AG08395 (cell line): ENCODE measurements at regions not wholly inside any gene's neighbourhood (a gene's known extent, or its start where the extent isn't known, plus 50 kb on each side); places are given as distances from the start of the nearest gene placed in this dataset.

Source experiments
- DNase-seq: peaks from one replicate; pipeline ENCODE4 v3.0.0; 2012; ENCODE audit warnings: mixed read lengths, low spot score

DNA sequence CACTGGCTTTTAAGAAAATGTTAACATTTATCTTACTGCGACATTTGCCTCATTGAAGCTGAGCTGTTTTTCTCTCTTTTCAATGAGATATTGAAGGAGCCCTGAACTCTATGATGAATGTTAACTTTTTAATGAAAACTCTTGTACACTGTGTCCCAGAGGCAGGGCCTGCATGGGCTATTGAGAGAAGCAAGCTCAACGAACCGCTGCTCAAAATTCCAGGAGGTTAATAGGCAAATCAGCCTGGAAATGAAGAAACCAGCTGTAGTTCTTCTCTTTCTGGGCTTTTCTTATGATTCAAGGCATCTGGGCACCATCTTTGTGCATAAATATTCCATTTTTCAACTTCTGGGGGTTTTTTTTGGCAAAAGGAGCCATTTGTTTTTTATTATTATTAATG is 168.4 kb upstream of the NPVF start:
- DNase-seq, result no peak

- DNase-seq, result no peak
Measured at GRCh38 chr7:25398418-25398817, 170.1 kb upstream of the NPVF start.

DNA sequence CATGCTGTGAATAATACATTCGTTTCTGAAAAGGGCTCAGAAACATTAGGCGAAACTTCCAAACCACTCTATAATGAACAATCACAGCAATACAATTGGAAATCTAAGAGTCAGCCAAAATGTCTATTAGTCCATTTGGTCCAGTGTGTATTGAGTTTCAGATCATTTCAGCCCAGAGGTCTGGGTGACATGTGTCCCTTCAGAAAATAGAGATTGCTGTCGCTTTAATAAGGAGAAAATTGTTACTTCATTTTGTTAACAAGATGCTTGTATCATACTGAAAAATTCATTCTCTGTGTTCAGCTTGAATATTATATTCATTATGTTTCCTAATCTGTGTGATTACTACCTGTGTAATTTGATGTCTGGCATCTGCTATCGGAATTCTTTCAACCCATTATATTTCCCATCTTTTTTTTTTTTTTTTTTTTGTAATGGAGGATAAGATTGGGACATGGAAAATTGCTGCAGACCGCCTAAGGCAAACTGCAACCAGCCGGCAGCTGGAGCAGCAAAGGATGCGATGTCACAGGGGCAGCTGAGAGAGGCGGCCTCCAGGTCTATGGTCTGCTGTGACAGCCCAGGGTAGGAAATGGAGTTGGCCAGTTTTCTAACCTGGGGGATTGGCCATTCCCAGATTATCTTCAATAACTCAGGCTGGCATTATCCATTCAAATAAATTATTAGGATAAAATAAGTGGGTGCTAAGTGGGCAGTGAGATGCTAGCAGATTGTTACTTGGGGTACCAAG is 170.9 kb upstream of the NPVF start:
- DNase-seq, result no peak

- no peak for DNase-seq
Measured at GRCh38 chr7:25402532-25402931, 174.2 kb upstream of the NPVF start.

DNA sequence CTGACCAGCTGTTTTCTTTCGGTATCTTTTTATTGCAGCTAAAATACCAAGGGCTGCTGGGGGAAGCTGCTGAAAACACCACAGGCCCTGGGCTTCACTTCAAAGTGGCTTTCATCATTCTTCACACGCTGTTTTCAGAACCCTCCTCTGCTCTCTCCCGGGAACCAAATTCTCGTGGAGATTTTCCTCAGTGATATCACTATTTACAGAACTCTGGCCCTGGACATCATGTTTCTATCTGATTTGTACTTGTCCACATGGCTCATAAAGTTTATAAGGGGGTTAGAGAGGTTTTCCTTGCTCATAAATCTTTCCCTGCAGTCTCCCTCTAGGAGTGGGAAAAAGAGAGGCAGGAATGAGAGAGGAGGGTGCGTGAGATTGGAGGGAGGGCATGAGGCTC is 177.4 kb upstream of the NPVF start:
- no peak for DNase-seq

DNA sequence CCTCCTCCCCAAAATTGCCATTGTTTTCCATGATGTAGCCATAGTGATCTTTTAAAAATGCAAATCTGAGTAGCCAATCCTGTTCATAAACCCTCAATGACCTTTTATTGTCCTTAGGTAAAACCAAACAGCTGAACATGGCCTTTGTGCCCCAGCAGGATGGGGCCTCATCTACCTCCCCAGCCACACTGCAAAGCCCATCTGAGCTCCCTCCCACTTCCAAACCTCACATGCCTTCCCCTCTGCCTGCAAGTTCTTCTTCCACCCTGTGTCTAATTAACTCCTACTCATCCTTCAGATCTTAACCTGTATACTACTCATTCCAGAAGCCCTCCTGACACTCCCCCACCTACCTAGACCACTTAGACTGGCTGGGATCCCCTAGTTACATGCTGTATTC is 178.8 kb upstream of the NPVF start:
- DNase-seq, result no peak

- no peak for DNase-seq
Measured at GRCh38 chr7:25408012-25408687, 179.9 kb upstream of the NPVF start.

DNA sequence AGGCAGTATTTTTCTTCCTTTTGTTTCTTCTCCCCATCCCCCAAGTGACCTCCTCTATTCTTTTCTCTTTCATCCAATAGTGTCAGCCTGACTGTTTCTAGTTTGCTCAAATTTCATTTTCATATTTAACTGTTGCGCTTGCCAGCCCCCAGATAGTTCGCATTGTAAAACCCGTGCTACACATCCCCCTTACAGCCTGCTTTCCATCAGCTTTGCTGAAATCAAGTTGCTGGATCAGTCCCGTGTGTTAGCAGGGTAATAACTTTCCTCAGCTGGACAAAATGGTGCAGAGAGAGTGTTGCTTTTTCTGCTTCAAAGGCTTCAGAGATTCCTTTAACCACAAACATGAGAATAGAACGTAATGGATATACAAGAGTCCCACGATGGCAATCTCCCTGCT is 180.6 kb upstream of the NPVF start:
- no peak for DNase-seq

- no peak for DNase-seq
Measured at GRCh38 chr7:25409897-25410636, 181.8 kb upstream of the NPVF start.

DNA sequence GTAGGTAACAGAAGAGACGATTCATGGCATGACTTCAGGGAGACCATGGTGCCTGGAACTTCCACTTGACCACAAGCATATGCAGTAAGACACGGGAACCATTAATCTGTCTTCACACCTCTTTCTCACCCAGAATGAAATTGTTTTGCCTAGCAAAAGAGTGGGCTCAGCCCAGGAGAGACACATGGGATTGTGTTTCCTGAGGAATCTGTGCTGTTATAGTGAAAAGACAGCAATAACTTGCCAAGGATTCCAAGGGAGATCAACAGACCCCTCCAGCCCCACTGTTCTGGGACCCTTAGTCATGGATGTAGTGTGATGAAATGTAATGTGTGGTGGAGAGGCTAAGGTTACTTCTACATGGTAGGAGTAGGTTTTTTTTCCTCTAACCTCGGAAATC is 192.5 kb upstream of the NPVF start:
- no peak for DNase-seq

DNA sequence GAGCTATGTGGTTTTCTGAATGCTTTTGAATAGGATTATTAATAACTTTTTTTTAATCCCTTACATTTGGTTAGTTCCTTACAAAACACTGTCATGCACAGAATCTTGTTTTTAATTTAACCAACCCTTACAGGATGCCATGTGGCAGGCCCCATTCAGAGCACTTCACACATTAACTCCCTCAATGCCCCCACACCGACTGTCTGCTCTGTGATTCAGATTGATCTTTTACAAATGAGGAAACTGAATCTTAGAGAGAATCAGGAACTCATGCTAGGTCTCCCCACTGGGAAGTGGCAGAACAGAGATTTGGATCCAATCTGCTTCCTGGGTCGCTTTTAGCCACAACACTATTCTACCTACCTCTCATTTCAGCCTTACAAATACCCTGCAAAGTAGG is 195.8 kb upstream of the NPVF start:
- DNase-seq, result no peak

GRCh38 chr7:25424855-25425254 is 196.6 kb upstream of the NPVF start:
- no peak for DNase-seq

DNA sequence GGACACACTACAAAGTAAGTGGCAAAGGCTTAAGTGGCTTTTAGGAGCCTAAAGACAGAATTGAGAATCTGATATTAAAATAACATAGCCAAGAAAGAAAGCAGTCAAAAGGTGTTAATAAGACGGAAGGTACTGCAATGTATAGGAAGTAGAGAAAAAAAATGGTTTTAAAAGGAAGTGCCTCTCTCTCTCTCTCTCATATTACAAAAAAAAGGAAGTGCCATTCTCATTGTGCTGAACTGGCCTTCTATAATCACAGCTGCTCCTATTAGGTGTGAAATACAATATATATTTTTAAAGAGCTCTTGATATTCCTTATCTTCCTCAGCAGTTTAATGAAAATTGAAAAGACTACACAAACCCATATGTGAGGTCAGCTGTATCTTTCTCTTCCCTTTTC is 199.4 kb upstream of the NPVF start:
- DNase-seq, result no peak

- DNase-seq, result peak; percentile 44
Measured at GRCh38 chr7:25429731-25430130, 201.4 kb upstream of the NPVF start.

DNA sequence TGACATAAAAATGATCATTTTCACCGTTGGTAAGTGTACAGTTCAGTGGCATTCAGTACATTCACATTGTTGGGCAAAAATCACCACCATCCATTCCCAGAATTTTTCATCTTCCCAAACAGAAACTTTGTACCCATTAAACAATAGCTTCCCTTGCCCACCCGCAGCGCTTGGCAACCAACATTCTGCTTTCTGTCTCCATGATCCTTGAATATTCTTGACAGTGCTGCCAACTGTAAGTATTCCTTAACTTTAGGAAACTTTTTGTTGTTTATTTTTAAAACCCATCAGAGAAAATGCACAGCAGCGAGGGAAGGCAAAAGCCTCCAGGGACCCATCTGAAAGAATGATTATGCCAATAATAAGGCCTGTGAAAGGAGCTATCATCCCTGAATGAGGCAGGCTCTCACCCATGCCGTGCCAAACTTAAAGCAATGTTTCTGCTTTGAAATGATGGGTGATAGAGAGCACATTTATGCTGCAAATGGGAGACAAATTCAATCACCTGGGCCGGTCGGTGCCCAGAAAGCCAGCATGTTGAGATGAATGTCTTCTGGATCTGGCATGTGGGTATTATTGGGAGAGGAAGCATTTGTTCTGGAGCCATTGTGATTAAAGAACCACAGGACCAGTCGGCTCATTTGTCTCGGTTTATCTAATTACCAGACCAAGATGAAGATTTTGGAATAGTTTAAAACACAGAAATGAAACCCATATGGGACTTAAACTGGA is 202.1 kb upstream of the NPVF start:
- DNase-seq, result no peak

- DNase-seq, result no peak
Measured at GRCh38 chr7:25431956-25432450, 203.7 kb upstream of the NPVF start.

- DNase-seq, result no peak
Measured at GRCh38 chr7:25432807-25433206, 204.5 kb upstream of the NPVF start.

DNA sequence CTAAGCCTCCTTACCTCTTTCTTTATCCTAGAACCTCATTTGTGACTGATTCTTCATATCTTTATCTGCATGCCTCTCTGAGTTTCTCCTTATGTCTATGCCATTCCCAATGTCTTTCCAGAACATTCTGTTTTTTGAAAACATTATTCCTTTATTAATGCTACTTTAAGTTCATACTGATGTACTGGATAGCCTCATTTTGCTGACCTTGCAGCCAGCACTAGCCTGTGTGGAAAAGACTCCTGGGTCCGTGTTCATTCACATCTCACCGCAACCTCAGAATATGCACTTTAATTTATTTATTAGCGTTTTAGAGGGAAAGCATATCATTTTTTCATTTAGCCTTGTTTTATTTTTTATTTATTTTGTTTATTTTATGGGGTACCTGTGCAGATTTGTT is 208.1 kb upstream of the NPVF start:
- no peak for DNase-seq

DNA sequence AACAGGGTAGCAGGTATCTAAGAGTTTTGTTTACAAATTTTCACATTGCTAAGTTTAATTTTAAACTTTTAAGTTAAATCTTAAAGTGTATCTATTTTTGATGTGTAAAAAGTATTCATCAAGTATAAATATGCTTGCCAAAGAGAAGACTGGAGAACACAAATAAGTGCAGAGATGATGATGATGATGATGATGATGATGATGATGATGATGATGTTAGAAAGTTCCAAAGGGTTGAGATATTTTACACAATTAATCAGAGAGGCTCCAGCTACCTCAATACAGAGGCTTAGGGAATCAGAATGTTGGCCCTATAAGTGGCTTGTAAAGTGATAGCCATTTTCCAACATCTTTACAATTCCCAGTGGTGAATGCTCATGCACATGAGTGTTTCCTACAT is 209.0 kb upstream of the NPVF start:
- DNase-seq, result no peak

DNA sequence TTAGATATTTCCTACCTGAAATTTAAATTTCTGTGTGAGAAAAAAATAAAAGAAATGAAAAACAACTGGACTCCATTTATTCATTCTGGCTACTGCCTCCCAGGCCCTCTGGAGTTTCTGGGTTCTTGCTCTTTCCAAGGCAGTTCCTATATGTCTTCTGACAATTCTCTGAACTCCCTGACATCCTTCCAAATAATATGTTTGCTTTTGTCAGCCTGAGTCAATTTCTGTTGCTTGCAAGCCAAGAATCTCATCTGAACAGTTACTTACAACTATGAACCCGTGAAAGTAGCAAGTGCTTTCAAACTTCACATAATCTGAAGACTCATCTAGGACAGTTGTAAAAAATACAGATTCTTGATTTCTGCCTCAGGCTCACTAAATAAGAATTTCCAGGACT is 216.7 kb upstream of the NPVF start:
- no peak for DNase-seq

GRCh38 chr7:25448301-25448700 is 220.0 kb upstream of the NPVF start:
- no peak for DNase-seq

GRCh38 chr7:25454020-25454419 is 225.7 kb upstream of the NPVF start:
- no peak for DNase-seq
